Effector memory CD4-positive, alpha-beta T cell (primary cell): ENCODE measurements at regions not wholly inside any gene's neighbourhood (a gene's known extent, or its start where the extent isn't known, plus 50 kb on each side); places are given as distances from the start of the nearest gene placed in this dataset.

Experiments
- DNase-seq, 3 donors: peaks; one replicate each; pipeline ENCODE4 v3.0.0-alpha.2; 2020
- H3K27ac ChIP-seq: 2 replicates; pipeline ENCODE4 v1.7.0; 2013; ENCODE audit warnings: mild to moderate bottlenecking, low read length, moderate library complexity; ENCODE audit not compliant: insufficient read depth, poor library complexity, severe bottlenecking
- H3K27me3 ChIP-seq: replicated peaks from 2 replicates; pipeline ENCODE4 v1.7.0; 2013; ENCODE audit warnings: mild to moderate bottlenecking, low read length; ENCODE audit not compliant: insufficient read depth, control insufficient read depth, poor library complexity, severe bottlenecking
- H3K36me3 ChIP-seq: 2 replicates; pipeline ENCODE4 v1.7.0; 2013; ENCODE audit warnings: mild to moderate bottlenecking, low read length, moderate library complexity; ENCODE audit not compliant: control insufficient read depth, insufficient read depth
- H3K4me1 ChIP-seq: 2 replicates; pipeline ENCODE4 v1.7.0; 2013; ENCODE audit warnings: low read length, mild to moderate bottlenecking; ENCODE audit not compliant: control insufficient read depth, insufficient read depth, poor library complexity, severe bottlenecking
- H3K4me3 ChIP-seq: 2 replicates; pipeline ENCODE4 v1.7.0; 2013; ENCODE audit warnings: low read length, low read depth, mild to moderate bottlenecking; ENCODE audit not compliant: insufficient read depth, poor library complexity, severe bottlenecking
- H3K9me3 ChIP-seq: 2 replicates; pipeline ENCODE4 v1.7.0; 2013; ENCODE audit warnings: mild to moderate bottlenecking, low read length, moderate library complexity; ENCODE audit not compliant: control insufficient read depth

DNA sequence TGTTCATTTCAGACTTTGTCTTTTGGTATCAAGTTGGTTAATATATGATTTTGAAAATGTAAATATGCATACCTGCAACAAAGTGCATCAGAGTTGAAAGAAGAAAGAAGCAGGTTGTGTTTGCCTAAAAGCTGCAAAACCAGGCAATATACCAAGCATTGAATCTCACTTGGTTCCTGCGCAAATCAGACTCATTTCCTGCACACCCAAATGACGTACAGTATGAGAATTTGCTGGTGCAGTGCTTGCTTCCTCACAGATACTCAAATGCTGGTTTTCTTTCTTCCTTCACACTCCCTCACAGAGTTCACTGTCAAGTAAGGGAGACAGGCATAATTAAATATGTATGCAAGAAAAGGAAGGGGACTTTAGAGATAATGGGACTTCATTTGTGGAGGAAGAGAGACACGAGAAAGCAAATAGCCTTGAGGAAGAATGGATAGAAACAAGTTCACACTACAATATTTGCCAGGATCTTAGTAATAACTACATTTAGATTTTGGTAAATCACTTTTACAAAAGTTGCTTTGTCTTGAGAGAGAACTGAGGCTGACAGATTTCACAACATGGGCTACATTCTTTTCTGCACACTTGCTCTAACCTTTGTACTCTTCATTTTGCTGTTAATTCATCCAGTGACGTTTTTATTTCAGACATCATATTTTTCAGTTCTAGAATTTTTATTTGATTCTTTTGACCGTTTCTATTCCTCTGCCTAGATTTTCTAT lies 56.9 kb upstream of the AOAH start:
- Histone ChIP-seq H3K27me3 (no peaks in the 10 kb centered on the region), H3K36me3 (no peaks in the 10 kb centered on the region), H3K9me3 (no peaks in the 10 kb centered on the region), H3K4me1 (peaks cover 43% of the 10 kb centered on the region), H3K27ac (no peak overlapping the region), H3K4me3 (no peak overlapping the region)
- peak in 1 of 3 donors; percentile 22 for DNase-seq

- no peak overlapping the region for H3K27ac ChIP-seq
- peaks cover 45% of the 10 kb centered on the region for H3K4me1 ChIP-seq
- no peaks in the 10 kb centered on the region for H3K27me3 ChIP-seq
- H3K9me3 ChIP-seq, result no peaks in the 10 kb centered on the region
- no peaks in the 10 kb centered on the region for H3K36me3 ChIP-seq
- no peak for DNase-seq
- H3K4me3 ChIP-seq, result no peak overlapping the region
Observed at GRCh38 chr7:36777855-36778254, 53.6 kb upstream of the AOAH start.

GRCh38 chr7:36777062-36777461 lies 52.8 kb upstream of the AOAH start:
- Histone ChIP-seq H3K27ac (no peak overlapping the region), H3K4me3 (peak overlapping the region; percentile 14)
- peak; percentile 28 to 45 (median 32) for DNase-seq

GRCh38 chr7:36775676-36776075 lies 51.4 kb upstream of the AOAH start:
- no peaks in the 10 kb centered on the region for H3K36me3 ChIP-seq
- no peak overlapping the region for H3K4me3 ChIP-seq
- peaks cover 39% of the 10 kb centered on the region for H3K4me1 ChIP-seq
- H3K27ac ChIP-seq, result no peak overlapping the region
- H3K9me3 ChIP-seq, result no peaks in the 10 kb centered on the region
- no peak for DNase-seq
- H3K27me3 ChIP-seq, result no peaks in the 10 kb centered on the region

More at GRCh38 chr7:36777062-36777461, 52.8 kb upstream of the AOAH start:
- peaks cover 45% of the 10 kb centered on the region for H3K4me1 ChIP-seq
- H3K27me3 ChIP-seq, result no peaks in the 10 kb centered on the region
- no peaks in the 10 kb centered on the region for H3K36me3 ChIP-seq
- H3K9me3 ChIP-seq, result no peaks in the 10 kb centered on the region

- Histone ChIP-seq H3K27ac (no peak overlapping the region), H3K36me3 (no peaks in the 10 kb centered on the region), H3K9me3 (no peaks in the 10 kb centered on the region), H3K4me3 (no peak overlapping the region), H3K27me3 (no peaks in the 10 kb centered on the region), H3K4me1 (peaks cover 37% of the 10 kb centered on the region)
- DNase-seq, result no peak
Observed at GRCh38 chr7:36775061-36775620, 50.8 kb upstream of the AOAH start.
